Prostate gland (tissue), 2 donors: ENCODE measurements at regions not wholly inside any gene's neighbourhood (a gene's known extent, or its start where the extent isn't known, plus 50 kb on each side); places are given as distances from the start of the nearest gene placed in this dataset.

Experiments used
- CTCF ChIP-seq, 4 experiments: fragments of 200-600 bp in 2 of 4; fragments of 450-650 bp in 2 of 4; sonication (generic) in 2 of 4; IDR thresholded peaks; 1 replicate in 3 of 4; 2 replicates in 1 of 4; pipeline ENCODE4 v1.5.1; 2016 to 2019; ENCODE audit warnings: antibody characterized with exemption in 4 of 4, mild to moderate bottlenecking in 2 of 4, moderate library complexity in 2 of 4
- POLR2A ChIP-seq: fragments of 450-650 bp; IDR thresholded peaks from one replicate; pipeline ENCODE4 v1.6.1; 2016; ENCODE audit warnings: antibody characterized with exemption, mild to moderate bottlenecking

GRCh38 chr10:6979371-6979770 lies 399.3 kb upstream of the PRKCQ start:
- TF ChIP-seq POLR2A (no peak), CTCF (IDR thresholded peaks at IDR 0.05) (no peak)
